NB4 (cell line): ENCODE measurements at regions not wholly inside any gene's neighbourhood (a gene's known extent, or its start where the extent isn't known, plus 50 kb on each side); places are given as distances from the start of the nearest gene placed in this dataset.

Experiments
- MYC ChIP-seq: IDR thresholded peaks from 2 replicates; pipeline ENCODE4 v1.6.1; 2011; ENCODE audit warnings: low read depth, low read length
- POLR2A ChIP-seq: IDR thresholded peaks from 2 replicates; pipeline ENCODE4 v1.6.1; 2011; ENCODE audit warnings: mild to moderate bottlenecking; ENCODE audit not compliant: insufficient read length; ENCODE audit errors: extremely low read depth
- TF ChIP-seq, protein P1 (sequence below): IDR thresholded peaks from 2 replicates; pipeline ENCODE4 v1.6.1; 2011; ENCODE audit warnings: low read depth, low read length
- TF ChIP-seq, protein P2 (sequence below): IDR thresholded peaks from one replicate; pipeline ENCODE4 v1.5.1; 2012; ENCODE audit warnings: low read depth, low read length

DNA sequence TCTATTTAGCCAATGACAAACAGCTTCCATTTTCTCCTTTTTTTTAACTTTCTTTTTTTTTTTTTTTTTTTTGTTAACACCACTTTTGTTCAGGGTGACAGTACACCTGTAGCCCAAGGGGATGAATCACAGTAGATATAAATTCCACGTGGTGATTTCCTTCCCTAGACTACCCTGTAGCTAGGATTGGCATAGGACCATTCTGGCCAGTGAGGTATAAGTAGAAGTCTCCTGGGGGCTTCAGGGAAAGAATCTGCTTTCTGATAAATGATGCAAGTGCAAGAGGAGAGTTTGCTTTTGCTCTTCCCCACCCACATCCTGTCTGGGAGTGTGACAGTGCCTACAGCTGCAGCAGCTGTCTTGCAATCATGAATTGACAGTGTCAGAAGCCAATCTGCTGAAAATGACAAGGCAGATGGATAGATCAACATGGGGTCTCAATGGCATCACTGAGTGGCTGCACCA lies 63.2 kb upstream of the TOMM7 start:
- TF ChIP-seq, protein P1, sequence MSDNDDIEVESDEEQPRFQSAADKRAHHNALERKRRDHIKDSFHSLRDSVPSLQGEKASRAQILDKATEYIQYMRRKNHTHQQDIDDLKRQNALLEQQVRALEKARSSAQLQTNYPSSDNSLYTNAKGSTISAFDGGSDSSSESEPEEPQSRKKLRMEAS: peak; percentile 85
- TF ChIP-seq MYC: peak; percentile 87
- TF ChIP-seq, protein P2, sequence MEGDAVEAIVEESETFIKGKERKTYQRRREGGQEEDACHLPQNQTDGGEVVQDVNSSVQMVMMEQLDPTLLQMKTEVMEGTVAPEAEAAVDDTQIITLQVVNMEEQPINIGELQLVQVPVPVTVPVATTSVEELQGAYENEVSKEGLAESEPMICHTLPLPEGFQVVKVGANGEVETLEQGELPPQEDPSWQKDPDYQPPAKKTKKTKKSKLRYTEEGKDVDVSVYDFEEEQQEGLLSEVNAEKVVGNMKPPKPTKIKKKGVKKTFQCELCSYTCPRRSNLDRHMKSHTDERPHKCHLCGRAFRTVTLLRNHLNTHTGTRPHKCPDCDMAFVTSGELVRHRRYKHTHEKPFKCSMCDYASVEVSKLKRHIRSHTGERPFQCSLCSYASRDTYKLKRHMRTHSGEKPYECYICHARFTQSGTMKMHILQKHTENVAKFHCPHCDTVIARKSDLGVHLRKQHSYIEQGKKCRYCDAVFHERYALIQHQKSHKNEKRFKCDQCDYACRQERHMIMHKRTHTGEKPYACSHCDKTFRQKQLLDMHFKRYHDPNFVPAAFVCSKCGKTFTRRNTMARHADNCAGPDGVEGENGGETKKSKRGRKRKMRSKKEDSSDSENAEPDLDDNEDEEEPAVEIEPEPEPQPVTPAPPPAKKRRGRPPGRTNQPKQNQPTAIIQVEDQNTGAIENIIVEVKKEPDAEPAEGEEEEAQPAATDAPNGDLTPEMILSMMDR: no peak
- TF ChIP-seq POLR2A: no peak
